ENCODE measurements at regions not wholly inside any gene's neighbourhood (a gene's known extent, or its start where the extent isn't known, plus 50 kb on each side); places are given as distances from the start of the nearest gene placed in this dataset.

DNA sequence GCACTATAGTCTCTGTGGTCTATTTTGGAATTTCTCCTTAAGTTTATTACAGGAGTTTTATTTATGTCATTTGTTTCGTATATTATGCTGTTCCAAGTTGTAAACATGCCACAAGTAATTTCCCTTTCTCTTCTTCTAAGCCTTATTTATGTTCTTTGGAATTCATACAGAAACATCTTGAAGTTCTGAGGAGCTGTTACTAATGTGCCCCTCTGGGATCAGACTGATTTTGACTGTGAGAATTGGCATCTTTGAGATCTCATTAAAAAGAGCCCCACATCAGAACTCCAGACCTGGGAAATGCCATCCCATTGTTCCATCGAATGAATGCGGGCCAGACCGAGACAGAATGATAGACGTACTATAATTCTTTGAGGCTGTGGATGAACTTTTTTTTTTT, 138.8 kb upstream of the CD180 start:
- Histone ChIP-seq H3K27me3 (ENCODE audit: control insufficient read depth, insufficient read depth, low read length) (no peaks in the 10 kb centered on the region), H3K4me3 (ENCODE audit: low read depth, low read length) (no peak overlapping the region), H3K36me3 (ENCODE audit: control insufficient read depth, insufficient read depth, low read length) (no peaks in the 10 kb centered on the region)
- TF ChIP-seq CTCF (IDR thresholded peaks at IDR 0.05; ENCODE audit: insufficient read depth, low read length, poor library complexity, severe bottlenecking): no peak
- no peak for DNase-seq (ENCODE audit: low read depth)

DNA sequence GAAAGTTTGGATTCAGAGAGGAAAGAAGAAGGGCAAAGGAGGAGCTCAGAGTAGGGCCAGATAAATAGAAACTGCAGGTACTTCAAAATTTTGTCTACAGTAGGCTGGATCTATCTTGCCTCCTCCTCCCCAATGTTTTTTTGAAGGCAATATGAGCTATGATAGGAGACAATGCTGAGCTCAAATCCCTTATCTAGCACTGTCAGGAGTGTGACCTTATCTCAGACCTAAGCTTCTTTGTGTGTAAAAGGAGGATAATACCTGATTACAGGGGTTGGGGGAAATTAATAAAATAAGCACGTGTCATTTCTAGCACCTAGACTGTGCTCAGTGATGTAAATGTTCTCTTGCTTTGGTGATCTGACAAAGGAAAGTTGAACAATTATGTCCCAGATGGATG, 137.8 kb upstream of the CD180 start:
- no peak overlapping the region for H3K4me3 ChIP-seq (ENCODE audit: low read depth, low read length)
- no peak for DNase-seq (ENCODE audit: low read depth)
- TF ChIP-seq CTCF (IDR thresholded peaks at IDR 0.05; ENCODE audit: insufficient read depth, low read length, poor library complexity, severe bottlenecking): no peak
- no peaks in the 10 kb centered on the region for H3K27me3 ChIP-seq (ENCODE audit: control insufficient read depth, insufficient read depth, low read length)
- H3K36me3 ChIP-seq (ENCODE audit: control insufficient read depth, insufficient read depth, low read length): no peaks in the 10 kb centered on the region

GRCh38 chr5:67333171-67333570, 136.6 kb upstream of the CD180 start:
- TF ChIP-seq CTCF (IDR thresholded peaks at IDR 0.05; ENCODE audit: insufficient read depth, low read length, poor library complexity, severe bottlenecking): no peak
- no peak overlapping the region for H3K4me3 ChIP-seq (ENCODE audit: low read depth, low read length)
- no peak for DNase-seq (ENCODE audit: low read depth)
- no peaks in the 10 kb centered on the region for H3K27me3 ChIP-seq (ENCODE audit: control insufficient read depth, insufficient read depth, low read length)
- H3K36me3 ChIP-seq (ENCODE audit: control insufficient read depth, insufficient read depth, low read length): no peaks in the 10 kb centered on the region

GRCh38 chr5:67331296-67331925, 134.8 kb upstream of the CD180 start:
- H3K4me3 ChIP-seq (ENCODE audit: low read depth, low read length): no peak overlapping the region
- H3K36me3 ChIP-seq (ENCODE audit: control insufficient read depth, insufficient read depth, low read length): no peaks in the 10 kb centered on the region
- DNase-seq (ENCODE audit: low read depth): no peak
- no peaks in the 10 kb centered on the region for H3K27me3 ChIP-seq (ENCODE audit: control insufficient read depth, insufficient read depth, low read length)
- TF ChIP-seq CTCF (IDR thresholded peaks at IDR 0.05; ENCODE audit: insufficient read depth, low read length, poor library complexity, severe bottlenecking): no peak

- no peak overlapping the region for H3K4me3 ChIP-seq (ENCODE audit: low read depth, low read length)
- no peaks in the 10 kb centered on the region for H3K27me3 ChIP-seq (ENCODE audit: control insufficient read depth, insufficient read depth, low read length)
- DNase-seq (ENCODE audit: low read depth): no peak
- no peak for TF ChIP-seq CTCF (IDR thresholded peaks at IDR 0.05; ENCODE audit: insufficient read depth, low read length, poor library complexity, severe bottlenecking)
- H3K36me3 ChIP-seq (ENCODE audit: control insufficient read depth, insufficient read depth, low read length): no peaks in the 10 kb centered on the region
Observed at GRCh38 chr5:67319935-67320725, 123.5 kb upstream of the CD180 start.

Data from kidney epithelial cell (primary cell).